ENCODE measurements at regions not wholly inside any gene's neighbourhood (a gene's known extent, or its start where the extent isn't known, plus 50 kb on each side); places are given as distances from the start of the nearest gene placed in this dataset.

DNA sequence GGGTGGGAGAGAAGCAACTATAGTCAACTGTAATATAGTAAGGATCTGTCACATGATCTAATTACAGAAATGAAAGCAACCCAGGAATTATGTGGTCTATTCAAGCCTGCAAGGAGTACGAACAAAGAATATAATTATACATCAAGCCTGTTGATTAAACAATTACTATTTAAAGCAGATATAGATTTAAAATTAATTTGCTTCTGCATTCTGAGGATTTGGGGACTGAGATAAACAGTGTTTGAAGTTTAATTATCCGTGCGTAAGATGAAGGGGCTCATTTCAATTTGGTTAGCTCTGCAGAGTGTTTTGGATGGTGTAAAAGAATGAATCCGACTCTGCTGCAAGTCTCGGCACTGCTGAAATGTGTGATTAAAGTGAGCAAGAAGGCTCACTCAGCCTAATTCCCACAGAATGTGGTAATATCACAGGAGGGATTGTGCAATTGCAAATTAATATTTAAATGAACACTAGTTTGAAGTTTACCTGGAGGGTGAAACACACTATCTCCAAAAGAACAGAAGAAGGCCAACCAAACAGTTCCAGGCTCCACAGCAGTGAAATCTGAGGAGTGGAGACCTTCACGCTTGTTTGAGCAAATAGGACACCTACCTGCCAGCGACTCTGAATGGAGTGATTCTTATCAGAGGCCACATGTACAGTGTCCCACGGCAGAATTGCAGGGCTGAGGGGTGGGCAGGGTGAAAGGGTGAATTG lies 420.6 kb upstream of the SLC30A5 start:
- TF ChIP-seq REST (IDR thresholded peaks at IDR 0.05; ENCODE audit: low read depth) (no peak), CTCF (IDR thresholded peaks at IDR 0.05 in 2 of 3, conservative IDR thresholded peaks at IDR 0.05 in 1 of 3; ENCODE audit: borderline replicate concordance in 1 of 3, insufficient read depth in 1 of 3, low read depth in 2 of 3, low read length in 2 of 3) (no peak)

Data from HCT116 (cell line).